Epithelial cell of proximal tubule (primary cell): ENCODE measurements at regions not wholly inside any gene's neighbourhood (a gene's known extent, or its start where the extent isn't known, plus 50 kb on each side); places are given as distances from the start of the nearest gene placed in this dataset.
A peak's percentile ranks its signal among the peaks of the same experiment; 100 is the strongest.

ENCODE experiments used
- DNase-seq: peaks from one replicate; pipeline ENCODE4 v3.0.0-alpha.2; 2011; ENCODE audit warnings: low read depth
- H3K4me3 ChIP-seq: 2 replicates; pipeline ENCODE4 v1.5.1; 2011; ENCODE audit warnings: low read depth, mild to moderate bottlenecking, low read length
- TF ChIP-seq, protein P1 (sequence below): conservative IDR thresholded peaks from 2 replicates; pipeline ENCODE4 v1.5.1; 2012; ENCODE audit warnings: low read depth, mild to moderate bottlenecking, low read length

DNA sequence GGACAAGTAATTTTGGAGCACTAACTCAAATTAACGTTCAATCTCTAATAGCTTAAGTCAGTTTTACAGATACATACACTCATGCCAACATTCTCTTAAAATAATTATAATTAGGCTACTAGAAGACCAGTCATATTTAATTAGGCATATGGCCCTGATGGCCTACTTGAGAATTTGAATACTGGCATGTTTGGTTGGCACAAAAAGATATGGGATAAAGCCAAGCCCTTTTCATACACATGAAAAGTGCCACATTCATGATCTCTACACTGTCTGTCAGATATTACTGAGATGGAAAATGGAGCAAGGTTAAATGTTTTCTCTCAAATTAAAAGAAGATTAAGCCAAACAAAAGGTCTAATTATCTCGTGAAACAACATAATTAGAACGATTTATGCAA lies 1091.0 kb downstream of the C4orf33 start:
- TF ChIP-seq, protein P1, sequence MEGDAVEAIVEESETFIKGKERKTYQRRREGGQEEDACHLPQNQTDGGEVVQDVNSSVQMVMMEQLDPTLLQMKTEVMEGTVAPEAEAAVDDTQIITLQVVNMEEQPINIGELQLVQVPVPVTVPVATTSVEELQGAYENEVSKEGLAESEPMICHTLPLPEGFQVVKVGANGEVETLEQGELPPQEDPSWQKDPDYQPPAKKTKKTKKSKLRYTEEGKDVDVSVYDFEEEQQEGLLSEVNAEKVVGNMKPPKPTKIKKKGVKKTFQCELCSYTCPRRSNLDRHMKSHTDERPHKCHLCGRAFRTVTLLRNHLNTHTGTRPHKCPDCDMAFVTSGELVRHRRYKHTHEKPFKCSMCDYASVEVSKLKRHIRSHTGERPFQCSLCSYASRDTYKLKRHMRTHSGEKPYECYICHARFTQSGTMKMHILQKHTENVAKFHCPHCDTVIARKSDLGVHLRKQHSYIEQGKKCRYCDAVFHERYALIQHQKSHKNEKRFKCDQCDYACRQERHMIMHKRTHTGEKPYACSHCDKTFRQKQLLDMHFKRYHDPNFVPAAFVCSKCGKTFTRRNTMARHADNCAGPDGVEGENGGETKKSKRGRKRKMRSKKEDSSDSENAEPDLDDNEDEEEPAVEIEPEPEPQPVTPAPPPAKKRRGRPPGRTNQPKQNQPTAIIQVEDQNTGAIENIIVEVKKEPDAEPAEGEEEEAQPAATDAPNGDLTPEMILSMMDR, result no peak
- DNase-seq, result no peak
- H3K4me3 ChIP-seq, result no peak overlapping the region

DNA sequence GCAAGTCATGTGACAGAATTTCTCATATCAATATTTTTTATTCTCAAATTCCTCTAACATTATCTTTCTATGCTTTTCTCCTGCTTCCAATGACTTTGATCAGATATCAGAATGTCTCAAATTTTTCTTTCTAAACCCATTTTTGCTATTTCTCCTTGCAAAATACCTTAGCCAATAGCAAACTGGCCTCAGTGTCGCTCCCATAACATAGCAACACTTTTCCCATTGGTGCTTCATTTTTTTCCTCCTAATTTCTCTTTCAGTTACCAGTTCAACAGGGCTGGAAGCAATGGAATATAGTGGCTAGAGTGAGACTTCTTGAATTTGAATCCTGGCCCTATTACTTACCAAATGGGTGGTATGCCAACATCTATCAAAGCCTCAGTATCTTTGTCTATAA lies 1091.6 kb downstream of the C4orf33 start:
- TF ChIP-seq, protein P1, result no peak

GRCh38 chr4:130192787-130193186 lies 1096.8 kb downstream of the C4orf33 start:
- TF ChIP-seq, protein P1, result no peak

More for the DNA sequence above, 1091.6 kb downstream of the C4orf33 start:
- no peak overlapping the region for H3K4me3 ChIP-seq
- DNase-seq, result no peak

GRCh38 chr4:130197946-130198345 lies 1102.0 kb downstream of the C4orf33 start:
- TF ChIP-seq, protein P1, result no peak
- no peak for DNase-seq
- H3K4me3 ChIP-seq, result no peak overlapping the region

More at GRCh38 chr4:130192787-130193186, 1096.8 kb downstream of the C4orf33 start:
- no peak overlapping the region for H3K4me3 ChIP-seq
- DNase-seq, result no peak

DNA sequence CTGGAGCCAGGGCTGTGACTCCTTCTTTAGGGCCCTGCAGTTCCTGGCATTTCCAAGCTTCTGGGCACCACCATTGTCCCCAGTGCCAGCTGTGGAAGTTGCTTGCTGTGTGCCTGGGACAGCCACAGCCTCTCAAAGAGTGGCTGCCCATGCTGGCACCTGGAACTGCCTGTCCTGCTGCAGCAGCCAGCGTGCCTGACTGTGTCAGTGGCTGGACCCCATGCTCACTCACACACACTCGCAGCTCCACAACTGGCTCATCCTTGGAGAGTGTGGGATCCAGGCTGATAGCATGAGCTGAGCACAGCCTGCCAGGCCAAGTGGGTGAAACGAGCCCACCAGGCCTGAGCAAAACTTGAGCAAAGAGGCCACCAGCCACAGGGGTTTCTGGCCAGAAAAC lies 1107.6 kb downstream of the C4orf33 start:
- TF ChIP-seq, protein P1, result no peak
- no peak overlapping the region for H3K4me3 ChIP-seq
- no peak for DNase-seq

DNA sequence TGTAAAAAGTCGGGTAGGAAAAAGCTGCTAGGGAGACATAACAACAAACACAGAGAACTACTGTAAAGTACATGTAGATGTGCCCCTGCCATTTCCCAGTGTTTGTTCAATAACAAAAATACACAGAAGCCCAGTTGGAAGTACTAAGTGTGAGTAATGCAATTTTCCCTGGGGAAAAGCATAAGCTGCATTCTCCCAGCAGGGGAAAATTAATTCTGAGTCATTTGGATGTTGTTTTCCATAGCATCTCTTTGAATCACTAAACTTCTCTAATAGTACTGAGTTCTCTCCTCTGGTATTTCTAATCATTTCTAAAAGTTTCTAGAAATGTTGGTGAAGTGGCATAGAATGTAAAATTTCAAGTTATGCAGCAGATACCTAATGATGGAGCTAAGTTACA lies 1114.9 kb downstream of the C4orf33 start:
- no peak overlapping the region for H3K4me3 ChIP-seq
- peak; percentile 23 for DNase-seq
- TF ChIP-seq, protein P1, result no peak

GRCh38 chr4:130214268-130214667 lies 1118.3 kb downstream of the C4orf33 start:
- TF ChIP-seq, protein P1, result no peak
- DNase-seq, result no peak
- no peak overlapping the region for H3K4me3 ChIP-seq
